Fibroblast of the conjunctiva (primary cell): ENCODE measurements at regions not wholly inside any gene's neighbourhood (a gene's known extent, or its start where the extent isn't known, plus 50 kb on each side); places are given as distances from the start of the nearest gene placed in this dataset.
"Not testable (repeated sequence)": the region's sequence is repeated elsewhere in the genome, so short reads cannot be mapped to it uniquely, and the experiment has no call there.

Source experiments
- DNase-seq: peaks from one replicate; pipeline ENCODE4 v3.0.0-alpha.2; 2010; ENCODE audit warnings: low read depth

GRCh38 chr10:62996925-62997324 is 136.2 kb upstream of the NRBF2 start:
- DNase-seq, result no peak

GRCh38 chr10:62996516-62996915 is 136.6 kb upstream of the NRBF2 start:
- no peak for DNase-seq

- no peak for DNase-seq
Observed at GRCh38 chr10:62993121-62993520, 140.0 kb upstream of the NRBF2 start.

- no peak for DNase-seq
Observed at GRCh38 chr10:62992145-62992721, 140.9 kb upstream of the NRBF2 start.

- no peak for DNase-seq
Observed at GRCh38 chr10:62990126-62990525, 143.0 kb upstream of the NRBF2 start.

- no peak for DNase-seq
Observed at GRCh38 chr10:62985807-62986600, 147.1 kb upstream of the NRBF2 start.

- no peak for DNase-seq
Observed at GRCh38 chr10:62981096-62981495, 152.0 kb upstream of the NRBF2 start.

GRCh38 chr10:62980687-62981086 is 152.4 kb upstream of the NRBF2 start:
- DNase-seq, result no peak

- no peak for DNase-seq
Observed at GRCh38 chr10:62979921-62980320, 153.2 kb upstream of the NRBF2 start.

- no peak for DNase-seq
Observed at GRCh38 chr10:62978482-62978881, 154.6 kb upstream of the NRBF2 start.

- DNase-seq, result not testable (repeated sequence)
Observed at GRCh38 chr10:62974795-62975194, 158.3 kb upstream of the NRBF2 start.

- no peak for DNase-seq
Observed at GRCh38 chr10:62972103-62972502, 155.9 kb upstream of the EGR2 start.

- no peak for DNase-seq
Observed at GRCh38 chr10:62964026-62964425, 147.9 kb upstream of the EGR2 start.

GRCh38 chr10:62961951-62962523 is 145.9 kb upstream of the EGR2 start:
- no peak for DNase-seq

GRCh38 chr10:62960416-62960815 is 144.2 kb upstream of the EGR2 start:
- DNase-seq, result no peak

- no peak for DNase-seq
Observed at GRCh38 chr10:62959553-62959952, 143.4 kb upstream of the EGR2 start.

- DNase-seq, result no peak
Observed at GRCh38 chr10:62958980-62959379, 142.8 kb upstream of the EGR2 start.

GRCh38 chr10:62946278-62946677 is 130.1 kb upstream of the EGR2 start:
- no peak for DNase-seq

- DNase-seq, result no peak
Observed at GRCh38 chr10:62939698-62940097, 123.5 kb upstream of the EGR2 start.

- DNase-seq, result no peak
Observed at GRCh38 chr10:62938672-62939071, 122.5 kb upstream of the EGR2 start.

GRCh38 chr10:62937674-62938073 is 121.5 kb upstream of the EGR2 start:
- no peak for DNase-seq

GRCh38 chr10:62935022-62935421 is 118.9 kb upstream of the EGR2 start:
- DNase-seq, result no peak

- DNase-seq, result no peak
Observed at GRCh38 chr10:62934258-62934657, 118.1 kb upstream of the EGR2 start.

GRCh38 chr10:62928763-62929162 is 112.6 kb upstream of the EGR2 start:
- not testable (repeated sequence) for DNase-seq
